ENCODE measurements at regions not wholly inside any gene's neighbourhood (a gene's known extent, or its start where the extent isn't known, plus 50 kb on each side); places are given as distances from the start of the nearest gene placed in this dataset.

- TF ChIP-seq POLR2A (IDR thresholded peaks at IDR 0.05), result no peak
- TF ChIP-seq CTCF (IDR thresholded peaks at IDR 0.05), result no peak
Observed at GRCh38 chr13:107035186-107035585, 467.2 kb upstream of the ARGLU1 start.
